ENCODE measurements at regions not wholly inside any gene's neighbourhood (a gene's known extent, or its start where the extent isn't known, plus 50 kb on each side); places are given as distances from the start of the nearest gene placed in this dataset.

GRCh38 chr14:98242903-98243302, 1029.1 kb downstream of the BCL11B start:
- no peak overlapping the region for H3K4me3 ChIP-seq (ENCODE audit: low read length)
- H3K27ac Mint-ChIP-seq, result no peak overlapping the region
- 90 to 99% methylated on average over 4 to 5 of the region's 6 CpGs for WGBS, 2 experiments (ENCODE audit: insufficient coverage in 1 of 2, insufficient read length in 1 of 2)
- H3K27me3 Mint-ChIP-seq (ENCODE audit: insufficient read depth), result no peaks in the 10 kb centered on the region
- no peak for TF ChIP-seq CTCF (conservative IDR thresholded peaks at IDR 0.05)
- DNase-seq, result no peak
- H3K4me1 ChIP-seq (ENCODE audit: control insufficient read depth, insufficient read depth, low read length), result peaks cover 6% of the 10 kb centered on the region
- H3K4me3 Mint-ChIP-seq, result no peak overlapping the region
- no peaks in the 10 kb centered on the region for H3K4me1 Mint-ChIP-seq
- H3K36me3 ChIP-seq (ENCODE audit: control insufficient read depth, insufficient read depth, low read length), result no peaks in the 10 kb centered on the region
- H3K9me3 Mint-ChIP-seq, result peaks cover 13% of the 10 kb centered on the region
- H3K9me3 ChIP-seq (ENCODE audit: control insufficient read depth, low read length), result no peaks in the 10 kb centered on the region
- no peaks in the 10 kb centered on the region for H3K27me3 ChIP-seq (ENCODE audit: control insufficient read depth, insufficient read depth, low read length, poor library complexity, severe bottlenecking)
- H3K27ac ChIP-seq (ENCODE audit: low read depth, low read length), result no peak overlapping the region
- H3K9ac ChIP-seq (ENCODE audit: extremely low read depth, low read length, poor library complexity, severe bottlenecking), result no peak overlapping the region
- no peaks in the 10 kb centered on the region for H3K36me3 Mint-ChIP-seq (ENCODE audit: low read depth)

- Mint-ChIP-seq H3K4me1 (peaks cover 3% of the 10 kb centered on the region), H3K27me3 (ENCODE audit: insufficient read depth) (no peaks in the 10 kb centered on the region), H3K27ac (no peak overlapping the region), H3K4me3 (no peak overlapping the region), H3K9me3 (peaks cover 9% of the 10 kb centered on the region), H3K36me3 (ENCODE audit: low read depth) (no peaks in the 10 kb centered on the region)
- Histone ChIP-seq H3K27me3 (ENCODE audit: control insufficient read depth, insufficient read depth, low read length, poor library complexity, severe bottlenecking) (no peaks in the 10 kb centered on the region), H3K9ac (ENCODE audit: extremely low read depth, low read length, poor library complexity, severe bottlenecking) (no peak overlapping the region), H3K4me1 (ENCODE audit: control insufficient read depth, insufficient read depth, low read length) (peaks cover 6% of the 10 kb centered on the region), H3K9me3 (ENCODE audit: control insufficient read depth, low read length) (no peaks in the 10 kb centered on the region), H3K4me3 (ENCODE audit: low read length) (no peak overlapping the region), H3K27ac (ENCODE audit: low read depth, low read length) (no peak overlapping the region), H3K36me3 (ENCODE audit: control insufficient read depth, insufficient read depth, low read length) (no peaks in the 10 kb centered on the region)
- no peak for TF ChIP-seq CTCF (conservative IDR thresholded peaks at IDR 0.05)
- no peak for DNase-seq
- WGBS, 2 experiments (ENCODE audit: insufficient coverage in 1 of 2, insufficient read length in 1 of 2), result 92 to 100% methylated on average over 2 to 4 of the region's 4 CpGs
Observed at GRCh38 chr14:98243332-98243731, 1028.7 kb downstream of the BCL11B start.

GRCh38 chr14:98244162-98244948, 1027.6 kb downstream of the BCL11B start:
- no peaks in the 10 kb centered on the region for H3K27me3 Mint-ChIP-seq (ENCODE audit: insufficient read depth)
- no peaks in the 10 kb centered on the region for H3K36me3 Mint-ChIP-seq (ENCODE audit: low read depth)
- Histone ChIP-seq H3K4me1 (ENCODE audit: control insufficient read depth, insufficient read depth, low read length) (peaks cover 15% of the 10 kb centered on the region), H3K36me3 (ENCODE audit: control insufficient read depth, insufficient read depth, low read length) (no peaks in the 10 kb centered on the region), H3K27me3 (ENCODE audit: control insufficient read depth, insufficient read depth, low read length, poor library complexity, severe bottlenecking) (no peaks in the 10 kb centered on the region), H3K27ac (ENCODE audit: low read depth, low read length) (no peak overlapping the region), H3K9me3 (ENCODE audit: control insufficient read depth, low read length) (no peaks in the 10 kb centered on the region), H3K4me3 (ENCODE audit: low read length) (no peak overlapping the region), H3K9ac (ENCODE audit: extremely low read depth, low read length, poor library complexity, severe bottlenecking) (no peak overlapping the region)
- H3K9me3 Mint-ChIP-seq, result peaks cover 6% of the 10 kb centered on the region
- WGBS, 2 experiments (ENCODE audit: insufficient coverage in 1 of 2, insufficient read length in 1 of 2), result 91 to 100% methylated on average over 3 to 12 of the region's 12 CpGs
- H3K4me3 Mint-ChIP-seq, result no peak overlapping the region
- no peak for DNase-seq
- no peak overlapping the region for H3K27ac Mint-ChIP-seq
- peaks cover 13% of the 10 kb centered on the region for H3K4me1 Mint-ChIP-seq
- TF ChIP-seq CTCF (conservative IDR thresholded peaks at IDR 0.05), result no peak

Measured in endodermal cell (in vitro differentiated cells).